DND-41 (cell line): ENCODE measurements at regions not wholly inside any gene's neighbourhood (a gene's known extent, or its start where the extent isn't known, plus 50 kb on each side); places are given as distances from the start of the nearest gene placed in this dataset.

Experiments used
- ATAC-seq: fragments of 200-7000 bp; cut with Tn5 transposase; 3 replicates; pipeline ENCODE4 v1.9.1; 2021; ENCODE audit warnings: low read depth; ENCODE audit not compliant: insufficient read depth
- DNase-seq: peaks from one replicate; pipeline ENCODE4 v3.0.0-alpha.2; 2020
- H2AFZ ChIP-seq: 2 replicates; pipeline ENCODE4 v1.6.0; 2012; ENCODE audit warnings: low read depth, low read length
- H3K27ac ChIP-seq: 2 replicates; pipeline ENCODE4 v1.5.1; 2012; ENCODE audit warnings: low read length, inconsistent platforms
- H3K27me3 ChIP-seq: fragments of 200-600 bp; sonication (generic); 2 replicates; pipeline ENCODE4 v1.6.0; 2012; ENCODE audit warnings: low read length, mild to moderate bottlenecking, inconsistent platforms; ENCODE audit not compliant: insufficient read depth, poor library complexity
- H3K36me3 ChIP-seq: 2 replicates; pipeline ENCODE4 v1.5.1; 2012; ENCODE audit warnings: low read length, inconsistent platforms; ENCODE audit not compliant: insufficient read depth
- H3K4me1 ChIP-seq: 2 replicates; pipeline ENCODE4 v1.5.1; 2012; ENCODE audit warnings: mild to moderate bottlenecking, low read length; ENCODE audit not compliant: insufficient read depth
- H3K4me2 ChIP-seq: 2 replicates; pipeline ENCODE4 v1.6.0; 2012; ENCODE audit warnings: mild to moderate bottlenecking, moderate library complexity, low read length, inconsistent platforms; ENCODE audit not compliant: insufficient read depth
- H3K4me3 ChIP-seq, 2 experiments: fragments of 200-600 bp in 1 of 2; shearing (Covaris generic) in 1 of 2; 2 replicates each; pipeline ENCODE4 v1.5.1; 2012 to 2016; ENCODE audit warnings: inconsistent platforms in 2 of 2, low read length in 2 of 2, mild to moderate bottlenecking in 2 of 2, low read depth in 1 of 2, moderate library complexity in 1 of 2
- H3K79me2 ChIP-seq: 2 replicates; pipeline ENCODE4 v1.6.0; 2012; ENCODE audit warnings: low read length, inconsistent platforms; ENCODE audit not compliant: insufficient read depth
- H3K9ac ChIP-seq: 2 replicates; pipeline ENCODE4 v1.6.0; 2012; ENCODE audit warnings: low read depth, mild to moderate bottlenecking, inconsistent platforms, low read length, moderate library complexity
- H3K9me3 ChIP-seq: 2 replicates; pipeline ENCODE4 v1.5.1; 2012; ENCODE audit warnings: low read length, moderate library complexity, mild to moderate bottlenecking, inconsistent platforms; ENCODE audit not compliant: insufficient read depth, severe bottlenecking
- H4K20me1 ChIP-seq: 2 replicates; pipeline ENCODE4 v1.6.0; 2012; ENCODE audit warnings: low read length; ENCODE audit not compliant: insufficient read depth
- EZH2 ChIP-seq: IDR thresholded peaks from 3 replicates; pipeline ENCODE4 v1.6.1; 2012; ENCODE audit warnings: borderline replicate concordance, low read depth, mild to moderate bottlenecking, moderate library complexity, low read length, inconsistent platforms; ENCODE audit not compliant: severe bottlenecking
- TF ChIP-seq, protein P1 (sequence below): IDR thresholded peaks from 2 replicates; pipeline ENCODE4 v1.5.1; 2012; ENCODE audit warnings: borderline replicate concordance, low read length, moderate library complexity, mild to moderate bottlenecking; ENCODE audit not compliant: poor library complexity, severe bottlenecking; ENCODE audit errors: extremely low read depth

GRCh38 chr18:41860987-41861386 is 94.0 kb upstream of the PIK3C3 start:
- Histone ChIP-seq H3K79me2 (no peaks in the 10 kb centered on the region), H3K9ac (no peak overlapping the region), H3K4me3 (no peak overlapping the region), H3K4me2 (no peak overlapping the region), H3K9me3 (no peaks in the 10 kb centered on the region), H3K36me3 (no peaks in the 10 kb centered on the region), H3K4me1 (no peaks in the 10 kb centered on the region), H4K20me1 (no peaks in the 10 kb centered on the region), H2AFZ (no peak overlapping the region), H3K27ac (no peak overlapping the region), H3K27me3 (no peaks in the 10 kb centered on the region)
- no peak for ATAC-seq
- no peak for TF ChIP-seq EZH2
- TF ChIP-seq, protein P1, sequence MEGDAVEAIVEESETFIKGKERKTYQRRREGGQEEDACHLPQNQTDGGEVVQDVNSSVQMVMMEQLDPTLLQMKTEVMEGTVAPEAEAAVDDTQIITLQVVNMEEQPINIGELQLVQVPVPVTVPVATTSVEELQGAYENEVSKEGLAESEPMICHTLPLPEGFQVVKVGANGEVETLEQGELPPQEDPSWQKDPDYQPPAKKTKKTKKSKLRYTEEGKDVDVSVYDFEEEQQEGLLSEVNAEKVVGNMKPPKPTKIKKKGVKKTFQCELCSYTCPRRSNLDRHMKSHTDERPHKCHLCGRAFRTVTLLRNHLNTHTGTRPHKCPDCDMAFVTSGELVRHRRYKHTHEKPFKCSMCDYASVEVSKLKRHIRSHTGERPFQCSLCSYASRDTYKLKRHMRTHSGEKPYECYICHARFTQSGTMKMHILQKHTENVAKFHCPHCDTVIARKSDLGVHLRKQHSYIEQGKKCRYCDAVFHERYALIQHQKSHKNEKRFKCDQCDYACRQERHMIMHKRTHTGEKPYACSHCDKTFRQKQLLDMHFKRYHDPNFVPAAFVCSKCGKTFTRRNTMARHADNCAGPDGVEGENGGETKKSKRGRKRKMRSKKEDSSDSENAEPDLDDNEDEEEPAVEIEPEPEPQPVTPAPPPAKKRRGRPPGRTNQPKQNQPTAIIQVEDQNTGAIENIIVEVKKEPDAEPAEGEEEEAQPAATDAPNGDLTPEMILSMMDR: no peak
- DNase-seq: no peak

DNA sequence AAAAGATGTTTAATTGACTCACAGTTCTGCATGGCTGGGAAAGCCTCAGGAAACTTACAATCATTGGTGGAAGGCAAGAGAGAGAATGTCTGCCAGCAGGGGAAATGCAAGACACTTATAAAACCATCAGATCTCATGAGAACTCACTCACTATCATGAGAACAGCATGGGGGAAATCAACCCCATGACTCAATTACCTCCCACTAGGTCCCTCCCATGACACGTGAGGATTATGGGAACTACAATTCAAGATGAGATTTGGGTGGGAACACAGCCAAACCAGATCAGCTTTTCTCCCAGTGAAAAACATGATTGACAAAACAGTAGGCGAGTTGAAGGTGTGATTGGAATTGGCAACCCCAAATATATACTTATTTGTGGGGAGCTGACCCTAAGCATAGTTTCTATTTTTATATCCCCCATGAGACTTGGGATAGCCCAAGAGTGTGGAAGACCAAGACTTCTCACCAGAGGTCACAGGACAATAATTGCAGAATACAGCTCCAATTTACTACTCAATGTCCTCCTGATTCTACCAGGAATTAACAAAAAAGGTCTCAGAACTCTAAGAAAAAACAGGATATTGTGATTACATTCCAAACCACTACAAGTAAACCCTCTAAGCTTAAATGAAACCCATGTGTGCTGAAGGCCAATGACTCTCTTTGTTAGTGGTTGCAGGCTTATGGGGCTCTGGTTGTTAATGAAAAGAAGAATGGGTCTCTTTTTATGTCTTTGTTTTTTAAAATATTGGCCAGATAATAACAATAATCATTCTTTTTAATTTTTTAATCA is 96.1 kb upstream of the PIK3C3 start:
- H3K9ac ChIP-seq: no peak overlapping the region
- H3K36me3 ChIP-seq: no peaks in the 10 kb centered on the region
- H3K27me3 ChIP-seq: no peaks in the 10 kb centered on the region
- H3K9me3 ChIP-seq: no peaks in the 10 kb centered on the region
- no peaks in the 10 kb centered on the region for H3K4me1 ChIP-seq
- H3K27ac ChIP-seq: no peak overlapping the region
- DNase-seq: no peak
- TF ChIP-seq EZH2: no peak
- TF ChIP-seq, protein P1: no peak
- no peak overlapping the region for H2AFZ ChIP-seq
- no peak overlapping the region for H3K4me2 ChIP-seq
- H3K4me3 ChIP-seq: no peak overlapping the region
- no peak for ATAC-seq
- no peaks in the 10 kb centered on the region for H4K20me1 ChIP-seq
- no peaks in the 10 kb centered on the region for H3K79me2 ChIP-seq

GRCh38 chr18:41853280-41853679 is 101.8 kb upstream of the PIK3C3 start:
- no peak overlapping the region for H2AFZ ChIP-seq
- TF ChIP-seq, protein P1: no peak
- TF ChIP-seq EZH2: no peak
- no peaks in the 10 kb centered on the region for H3K27me3 ChIP-seq
- no peak overlapping the region for H3K9ac ChIP-seq
- no peaks in the 10 kb centered on the region for H4K20me1 ChIP-seq
- no peak for ATAC-seq
- H3K79me2 ChIP-seq: no peaks in the 10 kb centered on the region
- no peaks in the 10 kb centered on the region for H3K4me1 ChIP-seq
- H3K27ac ChIP-seq: no peak overlapping the region
- no peak for DNase-seq
- no peak overlapping the region for H3K4me2 ChIP-seq
- no peak overlapping the region for H3K4me3 ChIP-seq
- no peaks in the 10 kb centered on the region for H3K9me3 ChIP-seq
- no peaks in the 10 kb centered on the region for H3K36me3 ChIP-seq
